ENCODE measurements at regions not wholly inside any gene's neighbourhood (a gene's known extent, or its start where the extent isn't known, plus 50 kb on each side); places are given as distances from the start of the nearest gene placed in this dataset.

DNA sequence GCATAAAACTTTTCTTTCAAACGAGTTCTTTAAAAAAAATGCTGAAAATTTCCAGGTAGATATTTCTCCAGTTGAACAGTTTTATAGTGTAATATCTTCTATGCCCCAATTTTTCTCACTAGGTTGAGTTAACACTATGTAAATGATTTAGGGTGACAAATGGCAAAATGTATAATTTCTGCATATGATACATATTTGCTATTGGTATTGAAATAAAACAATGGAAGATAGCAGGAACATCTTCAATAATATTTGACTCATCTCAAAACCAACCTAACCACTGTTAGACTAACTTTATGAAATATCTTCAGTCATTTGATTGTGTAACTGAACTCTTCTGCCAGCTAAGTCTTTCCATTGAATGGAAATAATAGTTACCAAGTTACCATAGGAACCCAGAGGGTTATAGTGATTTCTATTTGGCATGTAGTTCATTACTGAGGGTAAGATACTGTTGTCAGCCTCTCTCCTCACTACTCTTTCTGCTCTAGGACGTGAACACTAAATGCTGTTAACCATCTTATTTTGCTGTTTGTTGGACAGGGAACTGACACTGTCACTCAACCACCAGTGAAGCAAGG is 824.7 kb upstream of the NECTIN3 start:
- no peak for TF ChIP-seq POLR2A (IDR thresholded peaks at IDR 0.05)
- TF ChIP-seq, protein P1, sequence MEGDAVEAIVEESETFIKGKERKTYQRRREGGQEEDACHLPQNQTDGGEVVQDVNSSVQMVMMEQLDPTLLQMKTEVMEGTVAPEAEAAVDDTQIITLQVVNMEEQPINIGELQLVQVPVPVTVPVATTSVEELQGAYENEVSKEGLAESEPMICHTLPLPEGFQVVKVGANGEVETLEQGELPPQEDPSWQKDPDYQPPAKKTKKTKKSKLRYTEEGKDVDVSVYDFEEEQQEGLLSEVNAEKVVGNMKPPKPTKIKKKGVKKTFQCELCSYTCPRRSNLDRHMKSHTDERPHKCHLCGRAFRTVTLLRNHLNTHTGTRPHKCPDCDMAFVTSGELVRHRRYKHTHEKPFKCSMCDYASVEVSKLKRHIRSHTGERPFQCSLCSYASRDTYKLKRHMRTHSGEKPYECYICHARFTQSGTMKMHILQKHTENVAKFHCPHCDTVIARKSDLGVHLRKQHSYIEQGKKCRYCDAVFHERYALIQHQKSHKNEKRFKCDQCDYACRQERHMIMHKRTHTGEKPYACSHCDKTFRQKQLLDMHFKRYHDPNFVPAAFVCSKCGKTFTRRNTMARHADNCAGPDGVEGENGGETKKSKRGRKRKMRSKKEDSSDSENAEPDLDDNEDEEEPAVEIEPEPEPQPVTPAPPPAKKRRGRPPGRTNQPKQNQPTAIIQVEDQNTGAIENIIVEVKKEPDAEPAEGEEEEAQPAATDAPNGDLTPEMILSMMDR (IDR thresholded peaks at IDR 0.05) = no peak

Measured in uterus (tissue), 2 donors.